NCI-H2171 treated with DMSO at 0.1 percent for 48 hours (cell line): ENCODE measurements at regions not wholly inside any gene's neighbourhood (a gene's known extent, or its start where the extent isn't known, plus 50 kb on each side); places are given as distances from the start of the nearest gene placed in this dataset.
"Not testable (repeated sequence)": the region's sequence is repeated elsewhere in the genome, so short reads cannot be mapped to it uniquely, and the experiment has no call there.

Source experiments
- DNase-seq: peaks from one replicate; lab custom pipeline; 2025; lab: John Stamatoyannopoulos, UW

DNA sequence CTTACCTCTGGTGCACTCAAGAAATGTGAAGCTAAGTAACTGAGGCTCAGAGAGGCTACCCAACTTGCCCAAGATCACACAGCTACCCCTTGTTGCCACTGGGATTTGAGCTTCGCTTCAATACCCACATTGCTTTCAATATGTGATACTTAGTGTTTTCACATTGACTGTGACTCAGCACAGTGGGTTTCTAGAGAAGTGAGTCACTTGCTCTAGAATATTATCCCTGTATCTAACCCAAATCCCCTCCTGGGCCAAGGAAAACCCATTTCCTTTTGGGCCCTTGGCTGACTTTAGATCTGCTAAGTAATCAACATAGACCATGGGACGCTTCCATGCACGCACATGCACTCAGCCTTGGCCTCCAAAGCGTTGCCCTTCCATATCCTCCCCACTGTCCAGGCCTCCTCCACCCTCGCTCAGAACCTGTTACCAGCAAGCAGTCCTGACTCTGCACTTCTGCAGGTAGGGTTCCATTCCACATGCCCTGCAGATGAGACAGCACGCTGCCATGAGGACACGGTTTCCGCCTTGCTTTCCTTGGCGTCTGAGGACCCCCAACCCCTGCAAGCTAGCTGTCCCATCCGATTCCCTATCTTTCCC is 87.7 kb upstream of the CHST15 start:
- DNase-seq: no peak

DNA sequence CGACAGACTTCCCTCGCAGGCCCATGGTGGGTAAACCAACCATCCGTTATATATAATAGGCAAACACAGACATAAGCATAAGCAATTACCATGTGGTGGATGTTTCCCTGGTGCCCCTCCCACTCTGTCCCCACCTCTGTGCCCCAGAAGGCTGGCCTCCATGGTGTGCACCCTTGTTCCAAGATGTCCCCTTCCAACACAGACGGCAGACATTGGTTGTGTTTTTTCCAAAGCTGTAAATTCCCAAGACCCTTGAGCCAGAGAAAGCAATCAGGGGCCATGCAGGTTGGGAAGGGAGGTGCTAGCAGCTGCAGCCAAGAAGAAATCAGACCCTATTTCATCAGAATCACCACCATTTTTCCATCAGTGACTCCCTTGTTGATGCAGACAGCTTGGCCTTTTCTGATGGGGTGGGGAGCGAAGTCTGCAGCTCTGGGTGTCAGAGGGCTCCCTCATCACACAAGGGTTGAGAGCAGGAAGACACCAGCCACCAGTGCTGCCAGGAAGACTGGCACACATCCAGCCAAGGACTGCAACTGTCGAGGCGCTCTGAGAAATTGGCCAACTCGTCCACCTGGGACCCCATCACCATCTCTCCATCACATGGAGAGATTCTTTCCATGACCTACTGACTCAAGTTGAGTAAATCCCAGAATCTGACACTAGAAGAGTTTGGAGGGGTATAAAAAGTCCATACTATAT is 86.8 kb upstream of the CHST15 start:
- no peak for DNase-seq

DNA sequence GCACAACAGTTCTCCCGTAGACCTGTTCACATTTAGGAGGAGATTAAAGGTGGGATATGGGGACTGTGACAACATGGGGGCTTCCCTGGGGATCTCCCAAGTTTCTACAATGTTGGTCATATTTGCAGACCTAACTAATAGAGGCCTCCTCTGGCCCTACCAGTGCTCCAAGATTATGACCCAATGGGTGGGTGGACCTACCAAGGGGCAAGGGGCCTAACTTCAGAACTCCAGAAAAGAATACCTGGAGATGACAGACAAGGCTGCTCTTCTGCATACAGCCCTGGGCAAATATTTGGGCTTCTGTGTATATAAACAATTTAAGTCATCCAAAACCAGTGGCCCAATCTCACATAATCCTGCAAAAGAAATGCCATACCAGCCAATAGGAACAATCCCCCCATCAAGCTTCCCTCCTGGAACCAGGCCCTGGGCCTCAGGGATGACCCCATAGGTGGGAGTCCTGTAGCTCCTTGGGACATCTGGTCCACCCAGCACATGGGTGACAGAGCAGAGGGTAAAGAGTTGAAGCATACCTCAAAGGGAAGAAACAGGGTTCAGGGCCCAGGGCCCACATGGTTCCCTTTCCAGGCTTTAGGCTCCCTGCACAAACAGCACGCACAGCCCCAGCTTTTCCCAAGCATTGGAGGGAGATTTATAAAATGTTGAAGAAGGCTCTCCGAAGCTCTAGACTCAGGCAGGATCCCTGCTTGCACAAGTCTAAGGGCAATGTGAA is 86.1 kb upstream of the CHST15 start:
- no peak for DNase-seq

- no peak for DNase-seq
Measured at GRCh38 chr10:124177180-124177518, 83.8 kb upstream of the CHST15 start.

GRCh38 chr10:124176349-124177179 is 83.2 kb upstream of the CHST15 start:
- no peak for DNase-seq

DNA sequence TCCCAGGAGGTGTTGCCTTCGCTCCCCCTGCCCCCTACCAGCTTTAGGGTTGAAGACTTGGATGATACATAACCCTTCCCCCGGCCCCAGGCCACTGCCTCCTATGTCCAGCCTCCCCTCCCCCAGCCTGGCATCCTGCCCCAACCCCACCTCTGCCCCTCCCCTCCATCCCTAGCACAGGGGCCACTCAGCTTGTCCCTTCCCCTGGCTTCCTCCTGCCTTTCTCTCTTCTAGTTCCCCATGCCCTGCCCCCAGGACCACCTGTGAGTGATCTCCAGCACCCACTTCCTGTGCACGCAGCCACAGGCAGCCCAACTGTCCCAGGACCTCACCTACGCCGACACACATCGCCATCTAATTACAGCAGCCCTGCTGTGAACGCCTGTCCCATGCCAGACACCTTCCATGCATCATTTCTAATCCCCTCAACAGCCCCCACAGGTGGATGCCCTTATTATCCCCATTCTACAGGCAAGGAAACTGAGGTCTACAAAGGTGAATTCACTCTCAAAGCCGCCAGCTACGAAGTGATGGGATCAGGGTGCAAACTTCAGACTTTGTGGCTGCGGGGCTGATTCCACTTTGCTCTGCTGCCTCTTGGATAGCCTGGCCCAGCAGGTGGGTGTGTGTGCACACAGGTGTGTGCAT is 82.4 kb upstream of the CHST15 start:
- no peak for DNase-seq

- DNase-seq: no peak
Measured at GRCh38 chr10:124174673-124175645, 81.6 kb upstream of the CHST15 start.

DNA sequence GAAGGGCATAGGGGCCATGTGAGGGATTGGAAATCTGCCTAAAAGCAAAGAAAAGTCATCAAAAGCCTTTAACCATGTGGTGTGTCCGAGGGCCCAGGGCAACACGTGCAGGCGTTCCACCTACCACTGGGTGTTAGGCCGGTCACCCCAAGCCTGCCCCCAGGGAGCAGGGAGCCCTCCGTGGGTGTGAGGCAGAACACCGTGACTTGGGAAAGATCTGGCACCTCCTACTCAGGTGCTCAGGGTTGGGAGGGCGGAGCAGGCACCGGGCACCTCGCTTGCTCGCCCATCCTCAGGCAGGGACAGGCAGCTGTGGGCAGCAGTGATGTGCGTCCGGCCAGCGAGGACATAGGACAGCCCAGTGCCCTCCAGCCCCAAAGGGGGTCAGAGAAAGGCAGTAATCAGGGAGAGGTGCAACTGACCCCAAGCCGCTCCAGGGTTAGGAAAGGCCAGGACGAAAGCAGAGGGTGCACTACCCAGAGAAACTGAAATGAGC is 80.7 kb upstream of the CHST15 start:
- DNase-seq: no peak

- DNase-seq: no peak
Measured at GRCh38 chr10:124173298-124173900, 80.0 kb upstream of the CHST15 start.

DNA sequence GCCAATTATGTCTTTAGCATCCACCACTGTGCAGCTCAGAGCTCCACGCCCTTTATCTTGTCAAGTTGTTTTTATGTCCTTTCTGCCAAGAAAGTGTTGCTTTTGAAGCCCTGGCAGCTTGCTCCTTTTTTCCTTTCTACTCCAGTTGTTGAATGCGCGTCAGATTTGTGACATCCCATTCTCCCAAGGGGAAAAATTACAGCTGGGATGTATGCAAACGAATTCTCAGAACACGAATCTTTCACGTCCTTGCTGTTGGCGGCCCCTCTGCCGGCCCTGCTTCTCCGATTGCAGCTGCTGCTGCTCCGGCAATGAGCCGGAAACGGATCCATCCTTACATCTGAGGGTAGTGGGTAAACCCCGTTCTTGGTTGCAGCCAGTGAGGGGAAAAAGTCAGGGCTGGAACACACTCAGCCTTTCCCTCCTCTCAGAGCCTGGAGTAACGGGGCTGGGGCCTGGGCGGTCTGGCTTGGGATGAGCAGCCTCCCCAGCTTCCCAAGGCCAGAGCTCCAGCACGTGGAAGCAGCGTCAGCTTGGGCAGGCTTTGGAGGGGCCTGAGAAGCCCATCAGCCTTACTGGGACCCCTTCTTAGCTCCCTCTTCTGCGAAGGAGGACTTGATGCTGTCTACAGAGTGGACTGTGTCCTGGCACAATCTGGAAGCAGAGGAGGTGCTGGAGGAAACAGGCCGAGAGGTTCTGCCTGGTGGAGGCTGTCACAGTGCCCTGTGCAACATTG is 79.0 kb upstream of the CHST15 start:
- DNase-seq: peak; percentile 63

DNA sequence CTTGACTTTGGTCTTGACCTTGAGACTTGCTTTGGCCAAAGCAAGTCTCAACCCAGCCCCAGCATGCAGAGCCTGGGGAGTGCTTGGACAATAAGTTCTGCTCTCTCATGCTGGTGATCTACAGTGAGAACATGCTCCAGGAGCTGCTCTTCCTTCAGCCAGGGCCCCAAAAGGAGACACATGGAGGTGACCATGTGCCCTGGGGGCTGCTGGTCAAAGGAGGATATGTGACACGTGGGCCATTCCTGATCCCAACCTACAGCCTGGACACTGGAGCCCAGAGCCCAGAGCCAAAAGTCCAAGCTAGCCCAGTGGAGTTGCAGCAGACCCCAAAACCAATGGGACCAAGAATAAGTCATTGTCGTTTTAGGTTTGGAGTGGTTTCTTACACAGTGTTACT is 78.2 kb upstream of the CHST15 start:
- no peak for DNase-seq

- DNase-seq: no peak
Measured at GRCh38 chr10:124170631-124171030, 77.2 kb upstream of the CHST15 start.

DNA sequence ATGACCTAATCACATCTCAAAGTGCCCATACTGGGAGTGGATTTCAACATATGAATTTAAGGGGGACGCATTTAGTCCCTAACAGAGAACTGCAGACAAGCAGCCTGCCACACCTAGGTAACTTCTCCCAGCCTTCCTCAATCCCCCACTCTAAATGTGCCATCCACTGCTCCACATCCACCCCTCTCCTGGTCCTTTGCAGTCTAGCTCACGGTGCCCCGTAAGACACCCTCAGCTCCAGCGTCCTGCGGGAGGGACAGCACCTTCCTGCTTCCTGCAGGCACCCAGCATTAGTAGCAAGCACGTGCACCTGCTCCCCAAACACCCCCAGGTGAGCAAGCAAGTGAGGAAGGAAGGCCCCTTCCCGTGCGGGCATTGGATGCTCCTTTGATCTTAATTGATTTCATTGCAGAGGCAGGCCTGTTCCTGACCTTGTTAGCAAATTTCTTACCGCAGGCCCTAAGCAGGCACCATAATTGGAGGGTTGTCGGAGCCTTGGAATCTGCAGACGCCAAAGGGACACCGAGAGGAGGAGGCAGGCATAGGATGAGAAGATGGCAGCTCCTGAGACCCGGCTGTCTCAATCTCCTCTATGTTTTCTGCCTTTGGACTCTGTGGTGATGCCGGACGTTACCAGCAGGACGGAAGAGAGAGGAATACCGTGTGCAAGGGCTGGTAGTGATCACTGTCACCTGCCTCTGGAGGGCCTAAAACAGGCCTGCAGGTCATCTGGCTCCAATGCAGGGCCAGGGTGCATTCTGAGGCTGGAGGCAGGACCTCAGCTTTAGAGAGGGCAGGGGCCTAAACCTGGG is 75.8 kb upstream of the CHST15 start:
- no peak for DNase-seq

DNA sequence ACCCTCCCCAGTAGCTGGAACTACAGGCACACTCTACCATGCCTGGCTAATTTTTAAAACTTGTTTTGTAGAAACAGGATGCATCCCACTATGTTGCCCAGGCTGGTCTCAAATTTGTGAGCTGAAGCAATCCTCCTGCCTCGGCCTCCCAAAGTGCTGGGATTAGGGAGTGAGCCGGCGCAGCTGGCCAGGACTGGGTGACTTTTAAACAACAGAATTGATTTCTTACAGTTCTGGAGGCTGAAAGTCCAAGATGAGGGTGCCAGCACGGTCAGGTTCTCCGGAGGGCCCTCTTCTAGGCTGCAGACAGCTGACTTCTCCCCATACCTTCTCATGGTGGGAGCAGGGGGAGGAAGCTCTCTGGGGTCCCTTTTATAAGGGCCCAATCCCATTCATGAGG is 75.2 kb upstream of the CHST15 start:
- DNase-seq: no peak

DNA sequence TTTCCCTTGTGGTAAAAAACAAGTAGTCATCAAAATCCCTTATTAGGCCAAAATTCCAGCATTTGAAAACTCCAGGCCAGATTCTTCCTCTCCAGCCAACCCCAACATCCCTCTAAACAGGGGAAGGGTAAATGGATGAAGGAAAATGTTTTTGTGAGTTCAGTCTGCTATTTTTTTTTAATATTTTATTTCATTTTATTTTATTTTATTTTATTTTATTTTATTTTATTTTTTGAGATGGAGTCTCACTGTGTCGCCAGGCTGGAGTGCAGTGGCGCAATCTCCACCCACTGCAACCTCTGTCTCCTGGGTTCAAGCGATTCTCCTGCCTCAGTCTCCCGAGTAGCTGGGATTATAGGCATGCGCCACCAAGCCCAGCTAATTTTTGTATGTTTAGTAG is 74.5 kb upstream of the CHST15 start:
- not testable (repeated sequence) for DNase-seq

GRCh38 chr10:124166431-124167125 is 73.2 kb upstream of the CHST15 start:
- DNase-seq: no peak

DNA sequence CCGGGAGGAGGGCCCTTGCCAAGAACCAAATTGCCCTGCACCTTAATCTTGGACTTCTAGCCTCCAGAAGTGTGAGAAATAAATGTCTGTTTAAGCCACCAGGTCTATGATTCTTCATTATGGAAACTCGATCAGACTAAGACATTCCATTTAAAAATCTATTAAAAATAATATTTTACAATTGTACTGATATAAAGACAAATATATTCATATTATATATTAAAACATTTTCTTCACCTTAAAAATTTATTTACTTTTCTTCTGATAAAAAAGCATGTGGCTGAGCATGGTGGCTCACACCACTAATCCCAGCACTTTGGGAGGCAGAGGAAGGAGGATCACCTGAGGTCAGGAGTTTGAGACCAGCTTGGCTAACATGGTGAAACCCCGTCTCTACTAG is 72.4 kb upstream of the CHST15 start:
- DNase-seq: no peak

DNA sequence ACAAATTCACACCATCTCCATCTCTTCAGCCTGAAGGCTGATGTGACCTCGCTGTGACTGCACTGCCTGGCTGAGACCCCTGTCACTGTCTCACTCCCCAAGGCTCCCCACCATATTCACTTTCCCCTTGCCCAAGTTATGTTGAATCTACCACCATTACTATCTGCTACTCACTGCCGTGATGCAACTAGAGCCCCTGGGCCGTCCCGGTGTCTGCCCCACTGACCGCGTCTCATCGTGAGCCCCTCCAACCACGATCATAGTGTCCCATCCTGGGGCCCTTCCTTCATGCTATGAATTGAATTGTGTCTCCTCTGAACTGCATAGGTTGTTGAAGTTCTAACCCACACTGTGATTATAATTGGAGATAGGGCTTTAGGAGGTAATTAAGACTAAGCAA is 71.9 kb upstream of the CHST15 start:
- DNase-seq: no peak
